ENCODE measurements at regions not wholly inside any gene's neighbourhood (a gene's known extent, or its start where the extent isn't known, plus 50 kb on each side); places are given as distances from the start of the nearest gene placed in this dataset.
A peak's percentile ranks its signal among the peaks of the same experiment; 100 is the strongest.

DNA sequence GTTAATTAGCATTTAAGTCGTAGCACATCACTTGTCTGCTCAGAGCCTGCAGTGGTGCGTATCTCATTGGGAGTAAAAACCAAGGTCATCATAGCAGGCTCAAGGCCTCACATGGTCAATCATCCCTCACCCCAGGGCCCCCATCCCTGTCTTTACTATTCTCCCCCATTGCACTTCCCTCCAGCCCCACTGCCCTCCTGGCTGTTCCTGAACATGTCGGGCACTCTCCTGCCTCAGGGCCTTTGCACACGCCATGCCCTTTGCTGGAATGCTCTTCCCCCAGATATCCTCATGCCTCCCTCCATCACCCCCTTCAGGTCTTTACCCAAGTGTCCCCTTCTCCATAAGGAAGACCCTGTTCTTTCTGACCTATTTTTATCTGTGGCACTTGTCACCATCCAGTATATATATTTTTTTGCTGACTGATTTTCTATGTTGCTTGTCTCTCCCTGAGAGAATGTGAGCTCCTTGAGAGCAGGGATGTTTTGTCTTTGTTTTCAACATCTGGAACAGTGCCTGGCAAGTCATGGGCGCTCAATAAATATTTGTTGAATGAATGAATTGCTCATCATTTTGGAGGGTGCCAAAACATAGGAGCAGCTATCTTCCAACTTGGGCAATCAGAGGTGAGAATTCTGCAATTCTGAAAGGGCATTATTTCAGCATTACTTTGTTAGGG, 74.1 kb upstream of the POU3F1 start:
- TF ChIP-seq ZNF138 (CRISPR knock-in tag; conservative IDR thresholded peaks at IDR 0.05) (no peak), GTF2I (CRISPR knock-in tag; conservative IDR thresholded peaks at IDR 0.05) (0 out of 2 replicates have a peak, but pooled peaks have one; percentile 36)
- Mint-ChIP-seq H3K9me3 (no peaks in the 10 kb centered on the region), H3K4me3 (no peak overlapping the region), H3K27me3 (ENCODE audit: low read depth) (no peaks in the 10 kb centered on the region; the same call in 1 of the 2 replicates), H3K4me1 (peaks cover 30% of the 10 kb centered on the region), H3K36me3 (no peaks in the 10 kb centered on the region), H3K27ac (0 out of 2 replicates have a peak overlapping the region, but pooled peaks have one; percentile 23)
- CTCF ChIA-PET: interaction anchor here (1.0 kb wide), 1 partner anchor 49 kb away, joined by 3 read pairs; no protein-coding TSS in a partner anchor
- DNase-seq (ENCODE audit: low spot score): no peak
- no peak for ATAC-seq
- POLR2A ChIA-PET: no interaction called here

DNA sequence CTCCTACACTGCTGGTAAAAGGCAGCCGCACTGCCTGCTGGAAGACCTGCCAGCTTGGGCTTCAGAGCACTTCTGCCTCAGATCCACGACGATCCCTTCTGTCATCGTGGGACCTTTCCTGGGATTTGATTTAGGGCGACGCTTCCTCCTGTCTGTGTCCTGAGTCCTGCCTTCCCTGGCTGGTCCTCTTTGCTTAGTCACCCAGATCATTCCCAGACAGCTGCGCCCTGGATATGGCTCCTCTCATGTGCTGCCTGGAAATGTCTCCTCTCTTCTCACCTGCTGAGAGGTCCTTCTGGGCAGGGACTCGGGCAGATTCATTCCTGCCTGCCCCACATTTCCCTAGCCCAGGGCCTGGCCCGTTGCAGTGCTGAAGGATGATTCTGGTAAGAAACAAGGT, 72.4 kb upstream of the POU3F1 start:
- POLR2A ChIA-PET: no interaction called here
- H3K9me3 Mint-ChIP-seq: no peaks in the 10 kb centered on the region
- no peak for TF ChIP-seq ZNF121 (CRISPR knock-in tag; IDR thresholded peaks at IDR 0.05)
- TF ChIP-seq, protein P1, sequence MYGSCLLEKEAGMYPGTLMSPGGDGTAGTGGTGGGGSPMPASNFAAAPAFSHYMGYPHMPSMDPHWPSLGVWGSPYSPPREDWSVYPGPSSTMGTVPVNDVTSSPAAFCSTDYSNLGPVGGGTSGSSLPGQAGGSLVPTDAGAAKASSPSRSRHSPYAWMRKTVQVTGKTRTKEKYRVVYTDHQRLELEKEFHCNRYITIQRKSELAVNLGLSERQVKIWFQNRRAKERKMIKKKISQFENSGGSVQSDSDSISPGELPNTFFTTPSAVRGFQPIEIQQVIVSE (CRISPR knock-in tag; IDR thresholded peaks at IDR 0.05; ENCODE audit: borderline replicate concordance): no peak
- no peak for TF ChIP-seq USF1 (CRISPR knock-in tag; IDR thresholded peaks at IDR 0.05)
- no peak for TF ChIP-seq ATF1 (CRISPR knock-in tag; IDR thresholded peaks at IDR 0.05)
- no peak for TF ChIP-seq SMAD3 (CRISPR knock-in tag; IDR thresholded peaks at IDR 0.05; ENCODE audit: borderline replicate concordance)
- TF ChIP-seq ZNF317 (CRISPR knock-in tag; IDR thresholded peaks at IDR 0.05; ENCODE audit: borderline replicate concordance, low read depth): no peak
- ATAC-seq (no peak), DNase-seq (ENCODE audit: low spot score) (no peak)
- CTCF ChIA-PET: interaction anchor here (0.9 to 1.6 kb wide), 2 partner anchors 48 to 384 kb away, joined by 4 to 5 read pairs; no protein-coding TSS in a partner anchor
- no peak overlapping the region for H3K4me3 Mint-ChIP-seq
- no peaks in the 10 kb centered on the region; the same call in 1 of the 2 replicates for H3K27me3 Mint-ChIP-seq (ENCODE audit: low read depth)
- peak overlapping the region; percentile 73 for H3K27ac Mint-ChIP-seq
- H3K4me1 Mint-ChIP-seq: peaks cover 27% of the 10 kb centered on the region
- no peaks in the 10 kb centered on the region for H3K36me3 Mint-ChIP-seq

DNA sequence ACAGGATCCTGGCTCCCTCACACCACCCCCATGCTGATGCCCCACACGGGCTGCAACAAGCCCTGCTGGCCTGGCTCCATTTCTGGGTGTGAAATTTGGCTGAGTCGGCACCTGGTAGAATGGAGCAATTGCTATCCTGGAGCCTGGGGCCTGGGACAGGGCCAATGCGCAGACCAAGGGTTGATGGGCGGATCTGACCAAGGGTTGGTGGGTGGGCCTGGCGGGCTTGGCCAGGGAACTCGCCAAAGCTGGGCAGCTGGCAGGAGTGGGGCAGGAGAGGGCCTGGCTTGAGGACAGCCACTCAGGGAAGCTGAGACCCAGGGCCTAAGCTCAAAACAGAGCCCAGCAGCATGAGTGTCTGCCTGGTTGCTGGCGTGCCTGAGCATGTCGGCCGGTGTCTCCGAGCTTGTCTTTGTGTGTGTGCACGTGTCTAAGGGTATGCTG, 70.9 kb upstream of the POU3F1 start:
- ATAC-seq: no peak
- TF ChIP-seq STAT6 (CRISPR knock-in tag; conservative IDR thresholded peaks at IDR 0.05; ENCODE audit: low read depth) (no peak), ZNF396 (CRISPR knock-in tag; IDR thresholded peaks at IDR 0.05; ENCODE audit: borderline replicate concordance) (no peak), ZMAT4 (CRISPR knock-in tag; IDR thresholded peaks at IDR 0.05) (no peak), MAX (CRISPR knock-in tag; IDR thresholded peaks at IDR 0.05) (no peak), ZNF219 (CRISPR knock-in tag; IDR thresholded peaks at IDR 0.05; ENCODE audit: borderline replicate concordance) (no peak), SOX15 (CRISPR knock-in tag; IDR thresholded peaks at IDR 0.05) (no peak), TEAD4 (CRISPR knock-in tag; IDR thresholded peaks at IDR 0.05) (no peak)
- TF ChIP-seq, protein P2, sequence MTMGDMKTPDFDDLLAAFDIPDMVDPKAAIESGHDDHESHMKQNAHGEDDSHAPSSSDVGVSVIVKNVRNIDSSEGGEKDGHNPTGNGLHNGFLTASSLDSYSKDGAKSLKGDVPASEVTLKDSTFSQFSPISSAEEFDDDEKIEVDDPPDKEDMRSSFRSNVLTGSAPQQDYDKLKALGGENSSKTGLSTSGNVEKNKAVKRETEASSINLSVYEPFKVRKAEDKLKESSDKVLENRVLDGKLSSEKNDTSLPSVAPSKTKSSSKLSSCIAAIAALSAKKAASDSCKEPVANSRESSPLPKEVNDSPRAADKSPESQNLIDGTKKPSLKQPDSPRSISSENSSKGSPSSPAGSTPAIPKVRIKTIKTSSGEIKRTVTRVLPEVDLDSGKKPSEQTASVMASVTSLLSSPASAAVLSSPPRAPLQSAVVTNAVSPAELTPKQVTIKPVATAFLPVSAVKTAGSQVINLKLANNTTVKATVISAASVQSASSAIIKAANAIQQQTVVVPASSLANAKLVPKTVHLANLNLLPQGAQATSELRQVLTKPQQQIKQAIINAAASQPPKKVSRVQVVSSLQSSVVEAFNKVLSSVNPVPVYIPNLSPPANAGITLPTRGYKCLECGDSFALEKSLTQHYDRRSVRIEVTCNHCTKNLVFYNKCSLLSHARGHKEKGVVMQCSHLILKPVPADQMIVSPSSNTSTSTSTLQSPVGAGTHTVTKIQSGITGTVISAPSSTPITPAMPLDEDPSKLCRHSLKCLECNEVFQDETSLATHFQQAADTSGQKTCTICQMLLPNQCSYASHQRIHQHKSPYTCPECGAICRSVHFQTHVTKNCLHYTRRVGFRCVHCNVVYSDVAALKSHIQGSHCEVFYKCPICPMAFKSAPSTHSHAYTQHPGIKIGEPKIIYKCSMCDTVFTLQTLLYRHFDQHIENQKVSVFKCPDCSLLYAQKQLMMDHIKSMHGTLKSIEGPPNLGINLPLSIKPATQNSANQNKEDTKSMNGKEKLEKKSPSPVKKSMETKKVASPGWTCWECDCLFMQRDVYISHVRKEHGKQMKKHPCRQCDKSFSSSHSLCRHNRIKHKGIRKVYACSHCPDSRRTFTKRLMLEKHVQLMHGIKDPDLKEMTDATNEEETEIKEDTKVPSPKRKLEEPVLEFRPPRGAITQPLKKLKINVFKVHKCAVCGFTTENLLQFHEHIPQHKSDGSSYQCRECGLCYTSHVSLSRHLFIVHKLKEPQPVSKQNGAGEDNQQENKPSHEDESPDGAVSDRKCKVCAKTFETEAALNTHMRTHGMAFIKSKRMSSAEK (CRISPR knock-in tag; IDR thresholded peaks at IDR 0.05; ENCODE audit: borderline replicate concordance): no peak
- no peak for DNase-seq (ENCODE audit: low spot score)
- H3K36me3 Mint-ChIP-seq: no peaks in the 10 kb centered on the region
- peaks cover 34% of the 10 kb centered on the region for H3K4me1 Mint-ChIP-seq
- ChIA-PET CTCF (no interaction called here), POLR2A (no interaction called here)
- no peak overlapping the region for H3K4me3 Mint-ChIP-seq
- peak overlapping the region; percentile 78 for H3K27ac Mint-ChIP-seq
- H3K27me3 Mint-ChIP-seq (ENCODE audit: low read depth): no peaks in the 10 kb centered on the region; the same call in 1 of the 2 replicates
- no peaks in the 10 kb centered on the region for H3K9me3 Mint-ChIP-seq

Measured in WTC11 (cell line).